ENCODE measurements at regions not wholly inside any gene's neighbourhood (a gene's known extent, or its start where the extent isn't known, plus 50 kb on each side); places are given as distances from the start of the nearest gene placed in this dataset.

DNA sequence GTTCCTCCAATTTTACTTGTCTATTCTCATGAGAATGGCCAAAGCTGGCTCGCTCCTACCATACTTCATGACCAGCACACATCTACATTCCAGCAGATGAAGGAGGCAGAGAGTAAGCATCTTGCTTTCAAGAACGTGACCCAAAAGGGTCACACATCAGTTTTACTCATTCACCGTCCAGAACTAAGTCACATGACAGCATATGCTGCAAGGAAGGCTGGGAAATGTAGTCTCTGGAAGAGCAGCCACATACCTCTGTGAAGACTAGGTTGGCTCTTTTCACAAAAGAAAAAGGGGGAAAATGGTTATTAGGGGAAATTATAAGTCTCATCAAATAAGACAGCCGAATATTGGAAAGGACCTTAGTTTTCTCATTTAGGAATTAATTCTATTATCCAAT is 835.3 kb downstream of the EPHA4 start (continued):
- TF ChIP-seq, protein P1, sequence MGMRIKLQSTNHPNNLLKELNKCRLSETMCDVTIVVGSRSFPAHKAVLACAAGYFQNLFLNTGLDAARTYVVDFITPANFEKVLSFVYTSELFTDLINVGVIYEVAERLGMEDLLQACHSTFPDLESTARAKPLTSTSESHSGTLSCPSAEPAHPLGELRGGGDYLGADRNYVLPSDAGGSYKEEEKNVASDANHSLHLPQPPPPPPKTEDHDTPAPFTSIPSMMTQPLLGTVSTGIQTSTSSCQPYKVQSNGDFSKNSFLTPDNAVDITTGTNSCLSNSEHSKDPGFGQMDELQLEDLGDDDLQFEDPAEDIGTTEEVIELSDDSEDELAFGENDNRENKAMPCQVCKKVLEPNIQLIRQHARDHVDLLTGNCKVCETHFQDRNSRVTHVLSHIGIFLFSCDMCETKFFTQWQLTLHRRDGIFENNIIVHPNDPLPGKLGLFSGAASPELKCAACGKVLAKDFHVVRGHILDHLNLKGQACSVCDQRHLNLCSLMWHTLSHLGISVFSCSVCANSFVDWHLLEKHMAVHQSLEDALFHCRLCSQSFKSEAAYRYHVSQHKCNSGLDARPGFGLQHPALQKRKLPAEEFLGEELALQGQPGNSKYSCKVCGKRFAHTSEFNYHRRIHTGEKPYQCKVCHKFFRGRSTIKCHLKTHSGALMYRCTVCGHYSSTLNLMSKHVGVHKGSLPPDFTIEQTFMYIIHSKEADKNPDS (CRISPR knock-in tag; IDR thresholded peaks at IDR 0.05): no peak
- TF ChIP-seq, protein P2, sequence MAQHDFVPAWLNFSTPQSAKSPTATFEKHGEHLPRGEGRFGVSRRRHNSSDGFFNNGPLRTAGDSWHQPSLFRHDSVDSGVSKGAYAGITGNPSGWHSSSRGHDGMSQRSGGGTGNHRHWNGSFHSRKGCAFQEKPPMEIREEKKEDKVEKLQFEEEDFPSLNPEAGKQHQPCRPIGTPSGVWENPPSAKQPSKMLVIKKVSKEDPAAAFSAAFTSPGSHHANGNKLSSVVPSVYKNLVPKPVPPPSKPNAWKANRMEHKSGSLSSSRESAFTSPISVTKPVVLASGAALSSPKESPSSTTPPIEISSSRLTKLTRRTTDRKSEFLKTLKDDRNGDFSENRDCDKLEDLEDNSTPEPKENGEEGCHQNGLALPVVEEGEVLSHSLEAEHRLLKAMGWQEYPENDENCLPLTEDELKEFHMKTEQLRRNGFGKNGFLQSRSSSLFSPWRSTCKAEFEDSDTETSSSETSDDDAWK (CRISPR knock-in tag; IDR thresholded peaks at IDR 0.05): no peak
- TF ChIP-seq NFIB (CRISPR knock-in tag; IDR thresholded peaks at IDR 0.05; ENCODE audit: borderline replicate concordance): no peak
- TF ChIP-seq MLLT10 (CRISPR knock-in tag; IDR thresholded peaks at IDR 0.05): no peak

DNA sequence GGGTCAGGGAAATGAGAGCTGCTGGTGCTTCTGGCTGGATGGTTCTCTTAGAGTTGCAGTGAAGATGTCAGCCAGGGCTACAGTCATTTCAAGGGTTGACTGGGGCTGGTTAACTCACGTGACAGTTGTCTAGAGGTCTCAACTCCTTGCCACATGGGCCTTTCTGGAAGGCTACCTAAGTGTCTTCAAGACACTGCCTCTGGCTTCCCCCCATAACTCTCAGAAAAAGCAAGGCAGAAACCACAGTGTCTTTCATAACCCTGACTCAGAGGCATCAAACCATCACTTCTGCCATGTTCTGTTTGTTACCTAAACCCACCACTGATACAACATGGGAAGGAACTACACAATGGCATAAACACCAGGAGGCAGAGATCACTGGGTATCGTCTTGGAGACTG is 828.9 kb downstream of the EPHA4 start:
- WGBS (ENCODE audit: low lambda C conversion rate): 2% methylated on average over 2 of the region's 2 CpGs
- POLR2A ChIA-PET: no interaction called here
- FAIRE-seq: no peak

More for the DNA sequence above, 828.9 kb downstream of the EPHA4 start:
- no peaks in the 10 kb centered on the region for H3K27me3 ChIP-seq (ENCODE audit: control insufficient read depth in 1 of 2, insufficient read depth in 2 of 2, low read length in 2 of 2)
- DNase-seq (ENCODE audit: low spot score): no peak
- no peak for ATAC-seq
- TF ChIP-seq ZFP41 (CRISPR knock-in tag; IDR thresholded peaks at IDR 0.05; ENCODE audit: borderline replicate concordance) (no peak), CBFB (CRISPR knock-in tag; IDR thresholded peaks at IDR 0.05) (no peak), ZNF790 (CRISPR knock-in tag; IDR thresholded peaks at IDR 0.05; ENCODE audit: borderline replicate concordance) (no peak), FOXK1 (CRISPR knock-in tag; IDR thresholded peaks at IDR 0.05; ENCODE audit: borderline replicate concordance, low read depth) (no peak), ZNF33A (CRISPR knock-in tag; IDR thresholded peaks at IDR 0.05; ENCODE audit: borderline replicate concordance) (no peak)
- TF ChIP-seq, protein P3, sequence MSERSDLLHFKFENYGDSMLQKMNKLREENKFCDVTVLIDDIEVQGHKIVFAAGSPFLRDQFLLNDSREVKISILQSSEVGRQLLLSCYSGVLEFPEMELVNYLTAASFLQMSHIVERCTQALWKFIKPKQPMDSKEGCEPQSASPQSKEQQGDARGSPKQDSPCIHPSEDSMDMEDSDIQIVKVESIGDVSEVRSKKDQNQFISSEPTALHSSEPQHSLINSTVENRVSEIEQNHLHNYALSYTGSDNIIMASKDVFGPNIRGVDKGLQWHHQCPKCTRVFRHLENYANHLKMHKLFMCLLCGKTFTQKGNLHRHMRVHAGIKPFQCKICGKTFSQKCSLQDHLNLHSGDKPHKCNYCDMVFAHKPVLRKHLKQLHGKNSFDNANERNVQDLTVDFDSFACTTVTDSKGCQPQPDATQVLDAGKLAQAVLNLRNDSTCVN (CRISPR knock-in tag; IDR thresholded peaks at IDR 0.05; ENCODE audit: borderline replicate concordance): no peak
- TF ChIP-seq, protein P4, sequence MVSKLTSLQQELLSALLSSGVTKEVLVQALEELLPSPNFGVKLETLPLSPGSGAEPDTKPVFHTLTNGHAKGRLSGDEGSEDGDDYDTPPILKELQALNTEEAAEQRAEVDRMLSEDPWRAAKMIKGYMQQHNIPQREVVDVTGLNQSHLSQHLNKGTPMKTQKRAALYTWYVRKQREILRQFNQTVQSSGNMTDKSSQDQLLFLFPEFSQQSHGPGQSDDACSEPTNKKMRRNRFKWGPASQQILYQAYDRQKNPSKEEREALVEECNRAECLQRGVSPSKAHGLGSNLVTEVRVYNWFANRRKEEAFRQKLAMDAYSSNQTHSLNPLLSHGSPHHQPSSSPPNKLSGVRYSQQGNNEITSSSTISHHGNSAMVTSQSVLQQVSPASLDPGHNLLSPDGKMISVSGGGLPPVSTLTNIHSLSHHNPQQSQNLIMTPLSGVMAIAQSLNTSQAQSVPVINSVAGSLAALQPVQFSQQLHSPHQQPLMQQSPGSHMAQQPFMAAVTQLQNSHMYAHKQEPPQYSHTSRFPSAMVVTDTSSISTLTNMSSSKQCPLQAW (CRISPR knock-in tag; IDR thresholded peaks at IDR 0.05): no peak
- peaks cover 54% of the 10 kb centered on the region for H3K9me3 ChIP-seq (ENCODE audit: low read length)
- no peak overlapping the region for H2AFZ ChIP-seq (ENCODE audit: low read length)
- no peaks in the 10 kb centered on the region for H3K4me1 ChIP-seq (ENCODE audit: insufficient read depth, low read length)
- no peaks in the 10 kb centered on the region for H3K79me2 ChIP-seq (ENCODE audit: insufficient read depth, low read length)
- BruUV-seq (replicated peaks): no TSS peak
- intact Hi-C loops (cut with micrococcal nuclease; ENCODE audit: unreplicated experiment) (no loop called here), in situ Hi-C loops (cut with HindIII; ENCODE audit: extremely low pct_ligation_motif_present, low pct_unique_long_range_greater_than_20kb) (no loop called here)
- no peak overlapping the region for H3K9ac ChIP-seq (ENCODE audit: insufficient read depth, low read depth, low read length)
- H3K27ac ChIP-seq (ENCODE audit: extremely low read length, insufficient read depth, low read length): no peak overlapping the region
- CTCF ChIA-PET (ENCODE audit: low intra/inter-chr PET ratio, low total read pairs): no interaction called here
- no peak overlapping the region for H3K4me3 ChIP-seq (replicated peaks in 1 of 3; ENCODE audit: insufficient read depth in 1 of 3, low read depth in 2 of 3, low read length in 3 of 3)
- H4K20me1 ChIP-seq (ENCODE audit: insufficient read depth, low read length): no peaks in the 10 kb centered on the region
- no peaks in the 10 kb centered on the region for H3K36me3 ChIP-seq (replicated peaks in 1 of 2; ENCODE audit: control insufficient read depth in 1 of 2, insufficient read depth in 2 of 2, low read length in 2 of 2)
- H3K4me2 ChIP-seq (ENCODE audit: low read depth, low read length): no peak overlapping the region
